ENCODE measurements at regions not wholly inside any gene's neighbourhood (a gene's known extent, or its start where the extent isn't known, plus 50 kb on each side); places are given as distances from the start of the nearest gene placed in this dataset.

DNA sequence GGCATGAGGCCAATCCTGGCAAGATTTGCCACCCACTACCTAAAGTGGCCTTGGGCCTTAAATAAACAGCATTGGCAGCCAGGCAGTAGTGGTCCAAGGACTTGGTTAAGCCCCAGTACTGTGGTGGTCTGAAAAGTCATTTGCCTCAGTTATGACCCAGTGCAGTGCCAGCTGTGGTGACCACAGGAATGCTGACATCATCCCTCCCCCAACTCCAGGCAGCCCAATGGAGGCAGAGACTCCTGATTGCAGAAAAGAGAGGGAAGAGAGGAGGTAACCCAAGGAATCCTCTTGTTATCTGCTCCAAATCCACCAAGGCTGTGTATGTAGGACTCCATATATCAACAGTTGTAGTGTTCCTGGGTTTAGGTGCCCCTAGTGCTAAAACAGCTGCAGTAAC lies 883.6 kb downstream of the SQOR start:
- POLR2A ChIA-PET (ENCODE audit: low non-redundant PET) = no interaction called here
- BruUV-seq (replicated peaks) = no TSS peak
- no peak overlapping the region for H3K4me3 ChIP-seq (ENCODE audit: low read depth, low read length, poor library complexity, severe bottlenecking)

DNA sequence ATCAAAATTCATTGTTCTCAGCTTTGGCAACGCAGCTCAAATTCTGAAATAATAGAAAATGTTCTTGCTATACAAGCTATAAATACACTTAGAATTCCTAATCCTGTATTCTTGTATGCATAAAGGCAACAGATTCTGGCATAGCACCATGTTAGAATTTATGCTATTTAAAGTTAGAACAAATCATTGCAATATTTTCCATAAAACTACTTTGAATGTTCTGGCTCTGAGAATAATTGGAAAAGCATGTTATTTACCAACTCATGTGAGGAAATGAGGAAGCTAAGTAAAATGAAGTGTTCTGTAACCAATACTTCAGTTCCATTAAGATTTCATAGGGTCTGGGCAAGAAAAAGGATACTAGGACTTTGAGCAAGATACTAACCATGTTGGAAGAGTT lies 888.9 kb downstream of the SQOR start:
- no peaks in the 10 kb centered on the region for H3K36me3 ChIP-seq (ENCODE audit: insufficient read depth, low read length, poor library complexity, severe bottlenecking)
- no peak for DNase-seq (ENCODE audit: low spot score)
- no peaks in the 10 kb centered on the region for H3K27me3 ChIP-seq (replicated peaks; ENCODE audit: insufficient read depth, low read depth, low read length, poor library complexity)
- no peak overlapping the region for H3K27ac ChIP-seq (ENCODE audit: low read depth, low read length, poor library complexity, severe bottlenecking)
- H3K4me1 ChIP-seq (ENCODE audit: insufficient read depth, low read length, poor library complexity, severe bottlenecking) = no peaks in the 10 kb centered on the region
- no TSS peak for BruUV-seq (replicated peaks)
- CTCF ChIA-PET = no interaction called here
- H3K9me3 ChIP-seq (ENCODE audit: low read depth, low read length, poor library complexity, severe bottlenecking) = no peaks in the 10 kb centered on the region
- POLR2A ChIA-PET (ENCODE audit: low non-redundant PET) = no interaction called here
- no peak for TF ChIP-seq EZH2 (IDR thresholded peaks at IDR 0.05; ENCODE audit: borderline replicate concordance, low read depth, low read length, poor library complexity, severe bottlenecking)
- no peak for TF ChIP-seq CTCF (conservative IDR thresholded peaks at IDR 0.05; ENCODE audit: low read depth, low read length)
- no peak overlapping the region for H3K4me3 ChIP-seq (ENCODE audit: low read depth, low read length, poor library complexity, severe bottlenecking)
- intact Hi-C loops (cut with micrococcal nuclease; ENCODE audit: unreplicated experiment) = no loop called here

More for the DNA sequence above, 883.6 kb downstream of the SQOR start:
- H3K27me3 ChIP-seq (replicated peaks; ENCODE audit: insufficient read depth, low read depth, low read length, poor library complexity) = no peaks in the 10 kb centered on the region
- peaks cover 2% of the 10 kb centered on the region for H3K9me3 ChIP-seq (ENCODE audit: low read depth, low read length, poor library complexity, severe bottlenecking)
- H3K4me1 ChIP-seq (ENCODE audit: insufficient read depth, low read length, poor library complexity, severe bottlenecking) = no peaks in the 10 kb centered on the region
- H3K27ac ChIP-seq (ENCODE audit: low read depth, low read length, poor library complexity, severe bottlenecking) = no peak overlapping the region
- TF ChIP-seq EZH2 (IDR thresholded peaks at IDR 0.05; ENCODE audit: borderline replicate concordance, low read depth, low read length, poor library complexity, severe bottlenecking) = no peak
- no peak for TF ChIP-seq CTCF (conservative IDR thresholded peaks at IDR 0.05; ENCODE audit: low read depth, low read length)
- CTCF ChIA-PET = no interaction called here
- no peak for DNase-seq (ENCODE audit: low spot score)
- intact Hi-C loops (cut with micrococcal nuclease; ENCODE audit: unreplicated experiment) = no loop called here
- no peaks in the 10 kb centered on the region for H3K36me3 ChIP-seq (ENCODE audit: insufficient read depth, low read length, poor library complexity, severe bottlenecking)

- TF ChIP-seq EZH2 (IDR thresholded peaks at IDR 0.05; ENCODE audit: borderline replicate concordance, low read depth, low read length, poor library complexity, severe bottlenecking) (no peak), CTCF (conservative IDR thresholded peaks at IDR 0.05; ENCODE audit: low read depth, low read length) (no peak)
- intact Hi-C loops (cut with micrococcal nuclease; ENCODE audit: unreplicated experiment) = no loop called here
- H3K4me3 ChIP-seq (ENCODE audit: low read depth, low read length, poor library complexity, severe bottlenecking) = no peak overlapping the region
- ChIA-PET CTCF (no interaction called here), POLR2A (ENCODE audit: low non-redundant PET) (no interaction called here)
- H3K9me3 ChIP-seq (ENCODE audit: low read depth, low read length, poor library complexity, severe bottlenecking) = no peaks in the 10 kb centered on the region
- H3K27me3 ChIP-seq (replicated peaks; ENCODE audit: insufficient read depth, low read depth, low read length, poor library complexity) = no peaks in the 10 kb centered on the region
- no peaks in the 10 kb centered on the region for H3K36me3 ChIP-seq (ENCODE audit: insufficient read depth, low read length, poor library complexity, severe bottlenecking)
- H3K4me1 ChIP-seq (ENCODE audit: insufficient read depth, low read length, poor library complexity, severe bottlenecking) = no peaks in the 10 kb centered on the region
- no TSS peak for BruUV-seq (replicated peaks)
- DNase-seq (ENCODE audit: low spot score) = no peak
- no peak overlapping the region for H3K27ac ChIP-seq (ENCODE audit: low read depth, low read length, poor library complexity, severe bottlenecking)
Measured at GRCh38 chr15:46525984-46526725, 891.3 kb downstream of the SQOR start.
